Ureter (tissue), 1 donor: ENCODE measurements at regions not wholly inside any gene's neighbourhood (a gene's known extent, or its start where the extent isn't known, plus 50 kb on each side); places are given as distances from the start of the nearest gene placed in this dataset.

Source experiments
- DNase-seq: peaks from one replicate; pipeline ENCODE4 v3.0.0-alpha.2; 2020; ENCODE audit warnings: low spot score
- donor health status: DM: yes; HTN: yes; CAD: no.

DNA sequence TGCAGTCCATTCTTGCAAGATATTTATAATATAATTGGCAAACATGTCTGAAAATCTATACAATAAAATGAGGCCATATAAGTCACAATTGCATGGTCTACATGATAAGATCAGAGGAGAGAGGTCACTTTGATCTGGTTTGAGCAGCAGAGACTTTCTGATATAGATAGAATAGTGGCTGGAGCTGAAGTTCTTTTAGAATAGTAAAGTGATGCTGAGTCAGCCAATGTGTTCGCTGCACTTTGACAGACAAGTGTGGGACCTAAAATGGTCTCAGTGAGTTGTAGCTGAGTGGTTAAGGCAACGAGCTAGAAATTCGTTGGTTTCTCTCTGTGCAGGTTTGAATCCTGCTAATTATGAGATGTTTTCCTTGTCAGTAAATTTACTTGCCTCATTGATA is 257.0 kb upstream of the C11orf87 start:
- no peak for DNase-seq

- no peak for DNase-seq
Measured at GRCh38 chr11:109166441-109166840, 255.5 kb upstream of the C11orf87 start.

DNA sequence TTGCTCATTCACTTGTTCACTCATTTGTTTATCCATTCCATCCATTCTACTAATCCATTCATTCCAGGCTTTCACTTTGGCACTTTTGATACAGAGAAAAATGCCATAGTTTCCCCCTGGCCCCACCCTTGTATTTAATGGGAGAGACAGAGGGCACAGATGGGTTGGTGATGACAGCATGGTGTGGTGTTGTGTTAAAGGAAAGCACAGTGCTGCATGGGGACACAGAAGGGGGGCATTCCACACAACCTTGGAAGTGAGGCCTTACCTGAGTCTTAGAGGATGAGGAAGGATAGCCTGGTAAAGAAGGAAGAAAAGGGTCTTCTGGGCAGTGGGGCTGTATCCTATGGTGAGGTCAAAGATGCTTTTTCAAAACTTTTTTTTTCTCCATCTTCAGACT is 248.5 kb upstream of the C11orf87 start:
- DNase-seq = no peak

- no peak for DNase-seq
Measured at GRCh38 chr11:109184376-109184775, 237.6 kb upstream of the C11orf87 start.

- no peak for DNase-seq
Measured at GRCh38 chr11:109192864-109193263, 229.1 kb upstream of the C11orf87 start.

- no peak for DNase-seq
Measured at GRCh38 chr11:109193880-109194279, 228.1 kb upstream of the C11orf87 start.

- no peak for DNase-seq
Measured at GRCh38 chr11:109196016-109196415, 226.0 kb upstream of the C11orf87 start.

DNA sequence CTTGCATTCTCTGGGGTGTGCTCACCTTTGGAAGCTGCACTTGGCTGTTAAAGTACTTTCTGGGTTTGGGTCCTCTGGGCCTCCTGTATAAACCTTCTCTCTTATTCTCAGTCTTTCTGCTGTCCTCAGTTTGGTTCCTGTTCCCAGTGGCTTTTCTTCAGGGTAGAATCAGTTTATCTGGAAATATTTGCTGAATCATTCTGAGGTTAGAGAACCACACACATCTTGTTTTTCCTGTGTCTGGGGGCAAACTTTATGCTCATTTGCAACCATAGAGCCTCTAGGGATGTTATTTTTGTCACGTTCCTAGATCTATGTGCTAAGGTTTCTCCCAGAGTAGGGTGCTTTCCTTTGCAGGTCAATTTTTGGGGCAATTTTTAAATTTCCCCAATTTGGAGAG is 224.3 kb upstream of the C11orf87 start:
- no peak for DNase-seq

- no peak for DNase-seq
Measured at GRCh38 chr11:109203176-109203575, 218.8 kb upstream of the C11orf87 start.

DNA sequence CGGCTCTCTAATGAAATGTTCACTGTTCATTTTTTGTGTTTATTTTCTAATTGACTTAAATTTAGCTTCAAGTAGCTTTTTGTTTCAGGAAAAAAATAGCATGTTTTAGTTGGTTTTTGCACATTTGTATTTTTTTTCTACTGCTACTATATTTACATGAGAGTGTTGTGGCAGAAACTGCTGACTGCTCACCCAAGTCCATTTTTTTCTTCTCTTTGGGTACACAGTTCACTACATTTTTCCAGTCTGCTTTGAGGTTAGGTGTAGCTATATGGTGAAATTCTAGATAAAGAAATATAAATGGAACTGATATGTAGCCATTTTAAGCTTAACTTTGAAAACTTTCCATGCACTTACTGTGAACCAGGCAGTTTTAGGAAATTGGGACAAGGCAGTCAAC is 216.7 kb upstream of the C11orf87 start:
- no peak for DNase-seq

DNA sequence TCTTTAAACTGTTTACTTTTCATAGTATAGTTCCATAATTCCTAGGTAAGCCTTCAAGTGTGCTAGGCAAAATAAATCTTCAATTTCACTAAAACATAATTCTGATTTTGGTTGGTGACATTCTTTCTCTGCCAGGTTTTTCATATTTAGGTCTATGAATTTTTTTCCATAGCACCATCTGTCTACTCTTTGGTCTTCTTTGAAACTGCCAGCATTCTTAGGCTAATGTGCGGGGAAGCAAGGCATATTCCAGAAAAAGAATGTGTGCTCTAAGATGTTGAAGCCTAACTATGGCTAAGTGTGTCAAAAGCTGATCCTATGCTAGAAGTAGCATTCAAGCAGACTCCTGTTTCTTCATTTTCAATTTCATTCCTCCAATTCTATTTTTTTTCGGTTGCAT is 213.9 kb upstream of the C11orf87 start:
- DNase-seq = no peak

DNA sequence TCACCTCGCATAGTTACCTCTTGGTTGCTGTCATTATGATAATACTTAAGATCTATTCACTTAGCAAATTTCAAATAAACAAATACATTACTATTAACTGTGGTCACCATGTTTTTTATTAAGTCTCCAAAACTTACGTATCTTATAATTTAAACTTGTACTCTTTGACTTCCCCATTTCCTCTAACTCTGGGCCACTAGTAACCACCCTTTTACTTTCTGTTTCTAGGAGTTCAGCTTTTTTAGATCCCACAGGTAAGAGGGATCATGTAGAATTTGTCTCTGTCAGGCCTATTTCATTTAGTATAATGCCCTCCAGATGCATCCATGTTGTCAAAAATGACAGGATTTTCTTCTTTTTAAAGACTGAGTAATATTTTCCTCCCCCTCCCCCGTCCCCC is 212.4 kb upstream of the C11orf87 start:
- DNase-seq = no peak

DNA sequence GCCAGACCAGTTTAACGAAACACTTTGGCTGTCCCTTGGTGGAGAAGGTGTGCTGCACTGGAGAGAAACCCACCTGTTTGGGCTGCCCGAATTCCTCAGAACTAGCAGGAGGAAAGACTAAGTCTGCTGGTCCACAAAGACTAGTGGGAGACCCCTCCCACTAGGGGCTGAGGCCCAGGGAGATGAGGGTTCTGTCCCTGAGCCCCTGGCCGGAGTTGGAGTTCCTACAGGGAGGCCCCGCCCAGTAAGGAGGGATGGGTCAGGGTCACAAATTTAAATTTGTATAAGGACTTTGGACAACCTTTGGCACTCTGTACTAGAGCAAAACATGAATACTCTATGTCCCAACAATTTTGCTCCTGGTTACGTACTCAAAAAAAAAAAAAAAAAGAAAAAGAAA is 200.8 kb upstream of the C11orf87 start:
- DNase-seq = no peak

DNA sequence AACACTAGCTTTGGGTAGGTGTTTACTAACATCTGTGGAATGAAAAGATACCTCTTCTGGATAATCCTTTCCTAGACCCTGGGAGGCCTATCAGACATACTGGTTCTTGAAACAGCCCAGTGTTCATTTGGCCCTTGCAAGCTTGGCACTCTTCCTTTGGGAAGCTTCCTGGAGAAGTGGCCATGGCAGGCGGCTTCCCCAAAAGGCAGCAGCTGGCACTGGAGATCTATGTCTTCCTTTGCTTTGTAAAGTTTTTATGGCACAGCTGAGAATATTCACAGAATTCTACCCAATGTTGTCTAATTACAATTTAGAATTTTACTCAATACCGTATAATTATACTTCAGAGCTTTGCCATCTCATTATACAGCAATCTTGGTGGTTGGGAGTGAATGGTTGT is 199.2 kb upstream of the C11orf87 start:
- no peak for DNase-seq

- no peak for DNase-seq
Measured at GRCh38 chr11:109223451-109223850, 198.5 kb upstream of the C11orf87 start.

DNA sequence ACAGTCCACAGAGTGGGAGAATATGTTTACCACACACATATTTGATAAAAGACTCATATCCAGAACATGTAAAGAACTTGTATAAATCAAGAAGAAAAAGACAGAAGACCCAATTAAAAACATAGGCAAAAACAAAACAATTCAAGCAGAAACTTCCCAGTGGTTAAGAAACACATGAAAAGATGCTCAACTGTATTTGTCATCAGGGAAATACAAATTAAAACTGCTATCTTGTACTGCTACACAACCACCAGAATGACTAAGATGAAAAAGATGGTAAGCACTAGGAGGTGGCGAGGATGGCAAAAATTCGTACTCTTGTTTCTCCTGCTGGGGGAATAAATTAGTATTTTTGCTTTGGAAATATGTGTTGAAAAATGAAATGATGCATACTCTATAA is 192.3 kb upstream of the C11orf87 start:
- no peak for DNase-seq

DNA sequence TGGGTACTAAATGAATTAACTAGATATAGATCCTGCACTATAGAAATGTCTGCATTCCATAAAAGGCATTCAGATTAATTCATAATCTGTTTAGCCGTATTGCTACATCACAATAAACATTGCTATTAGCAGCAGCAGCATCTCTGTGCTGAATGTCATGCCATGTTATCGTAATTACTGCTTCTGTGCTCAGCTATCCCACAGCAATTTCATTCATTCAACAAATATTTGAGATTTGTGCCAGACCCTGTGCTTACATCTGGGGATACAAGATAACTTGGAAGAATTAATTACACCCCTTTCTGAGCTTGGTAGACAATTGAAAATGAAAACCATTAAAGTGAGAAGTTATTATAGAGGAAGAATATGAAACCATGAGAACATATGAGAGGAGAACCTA is 185.8 kb upstream of the C11orf87 start:
- no peak for DNase-seq

GRCh38 chr11:109236696-109237095 is 185.3 kb upstream of the C11orf87 start:
- DNase-seq = no peak

- no peak for DNase-seq
Measured at GRCh38 chr11:109237636-109238035, 184.4 kb upstream of the C11orf87 start.

DNA sequence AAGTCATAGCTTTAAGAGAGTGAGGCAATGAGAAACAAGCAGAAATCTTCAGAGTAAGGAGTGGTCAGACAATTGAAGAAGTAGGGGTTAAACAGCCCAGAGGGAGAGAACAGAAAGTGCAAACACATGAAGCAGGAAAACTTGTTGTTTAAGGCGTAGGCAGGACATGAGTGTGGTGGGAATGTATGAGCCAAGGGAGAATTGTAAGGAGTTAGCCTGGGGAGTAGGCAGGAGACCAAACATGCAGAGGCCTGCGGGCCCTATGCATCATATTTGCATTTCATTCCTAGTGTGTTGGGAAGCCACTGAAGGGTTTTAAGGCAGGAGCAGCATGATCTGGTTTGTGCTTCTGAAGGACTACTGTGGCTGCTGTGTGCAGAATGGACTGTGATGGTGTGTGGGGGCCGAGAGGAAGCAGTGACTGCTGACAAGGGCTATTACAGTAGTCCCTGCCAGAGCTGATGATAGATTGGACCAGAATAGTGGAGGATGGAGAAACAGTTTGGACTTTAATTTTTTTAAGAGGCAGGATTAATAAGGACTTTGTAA is 179.9 kb upstream of the C11orf87 start:
- no peak for DNase-seq

GRCh38 chr11:109247071-109247470 is 174.9 kb upstream of the C11orf87 start:
- DNase-seq = no peak

GRCh38 chr11:109249597-109249996 is 172.4 kb upstream of the C11orf87 start:
- no peak for DNase-seq

DNA sequence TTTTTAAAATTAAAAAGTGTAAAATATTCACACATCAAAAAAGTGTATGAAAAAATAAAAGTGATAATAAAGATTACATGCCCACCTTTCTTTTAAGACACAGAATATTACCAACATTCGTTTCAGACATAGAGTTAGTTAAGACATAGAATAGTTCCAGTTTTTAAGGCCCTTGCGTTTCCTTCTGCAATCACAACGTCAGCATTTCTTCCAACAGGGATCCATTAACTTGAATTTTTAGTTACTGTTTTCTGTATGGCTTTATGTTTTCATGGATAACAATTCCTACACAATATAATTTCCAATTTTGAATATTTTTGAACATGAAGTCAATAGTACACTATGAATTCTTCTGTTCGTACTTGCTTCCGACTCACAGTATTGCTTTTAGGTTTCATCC is 170.8 kb upstream of the C11orf87 start:
- no peak for DNase-seq

DNA sequence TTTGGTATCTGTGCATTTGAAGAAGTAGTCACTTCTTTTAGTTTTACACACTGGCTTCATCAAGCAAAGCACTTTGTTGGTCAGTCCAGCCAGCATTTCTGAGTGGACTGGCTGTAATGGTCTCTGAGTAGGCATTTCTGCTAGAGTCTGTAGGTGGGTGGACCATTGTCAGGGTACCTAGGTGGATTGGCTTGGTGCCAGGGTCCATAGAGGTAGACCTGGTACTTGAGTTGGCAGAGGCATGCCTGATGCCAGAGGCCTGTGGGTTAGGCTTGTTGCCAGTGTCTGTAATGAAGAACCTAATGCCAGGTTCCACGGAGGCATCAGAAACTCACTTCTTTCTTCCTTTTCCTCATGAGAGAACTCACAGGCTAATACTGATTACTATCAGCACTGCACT is 157.9 kb upstream of the C11orf87 start:
- no peak for DNase-seq
